LNCaP clone FGC (cell line): ENCODE measurements at regions not wholly inside any gene's neighbourhood (a gene's known extent, or its start where the extent isn't known, plus 50 kb on each side); places are given as distances from the start of the nearest gene placed in this dataset.

ENCODE experiments used
- DNase-seq: peaks from one replicate; pipeline ENCODE4 v3.0.0-alpha.2; 2011; ENCODE audit warnings: low read depth
- H3K4me3 ChIP-seq: 2 replicates; pipeline ENCODE4 v1.5.1; 2011; ENCODE audit warnings: mild to moderate bottlenecking, low read depth, low read length, control low read depth
- CTCF ChIP-seq: IDR thresholded peaks from 2 replicates; pipeline ENCODE4 v1.5.1; 2012; ENCODE audit warnings: mild to moderate bottlenecking; ENCODE audit not compliant: control insufficient read depth, insufficient read depth; ENCODE audit errors: extremely low read depth

GRCh38 chr12:78628491-78629100 lies 236.0 kb upstream of the SYT1 start:
- H3K4me3 ChIP-seq = no peak overlapping the region
- TF ChIP-seq CTCF = no peak
- DNase-seq = no peak

- no peak overlapping the region for H3K4me3 ChIP-seq
- no peak for DNase-seq
- TF ChIP-seq CTCF = no peak
Measured at GRCh38 chr12:78636231-78636855, 228.2 kb upstream of the SYT1 start.

- DNase-seq = no peak
- H3K4me3 ChIP-seq = no peak overlapping the region
- no peak for TF ChIP-seq CTCF
Measured at GRCh38 chr12:78641837-78642423, 222.6 kb upstream of the SYT1 start.

- H3K4me3 ChIP-seq = no peak overlapping the region
- TF ChIP-seq CTCF = no peak
- DNase-seq = no peak
Measured at GRCh38 chr12:78645956-78646355, 218.6 kb upstream of the SYT1 start.

- TF ChIP-seq CTCF = no peak
- no peak overlapping the region for H3K4me3 ChIP-seq
- DNase-seq = no peak
Measured at GRCh38 chr12:78651755-78652154, 212.8 kb upstream of the SYT1 start.

- no peak for TF ChIP-seq CTCF
- DNase-seq = no peak
Measured at GRCh38 chr12:78666584-78666983, 198.0 kb upstream of the SYT1 start.

More at GRCh38 chr12:78666584-78666983, 198.0 kb upstream of the SYT1 start:
- H3K4me3 ChIP-seq = no peak overlapping the region
